ENCODE measurements at regions not wholly inside any gene's neighbourhood (a gene's known extent, or its start where the extent isn't known, plus 50 kb on each side); places are given as distances from the start of the nearest gene placed in this dataset.

DNA sequence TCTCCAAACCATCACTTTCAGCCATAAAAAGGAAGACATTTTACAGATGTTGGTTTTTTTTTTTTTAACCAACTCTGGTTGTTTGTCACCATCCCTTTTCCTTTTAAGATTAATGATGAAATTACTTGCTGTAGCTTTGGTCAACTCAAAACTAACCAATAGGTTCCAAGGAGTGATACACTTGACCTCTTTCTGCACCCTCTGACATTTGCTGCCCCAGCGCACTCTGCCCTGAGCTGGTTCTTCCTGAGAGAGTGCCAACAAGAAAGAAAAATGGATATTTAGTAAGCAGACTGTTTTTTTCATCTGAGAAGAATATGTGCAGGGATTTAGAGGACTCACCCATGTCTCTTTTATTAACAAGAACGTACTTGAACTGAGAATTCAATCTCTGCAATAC lies 520.0 kb downstream of the TXNL1 start:
- TF ChIP-seq, protein P1, sequence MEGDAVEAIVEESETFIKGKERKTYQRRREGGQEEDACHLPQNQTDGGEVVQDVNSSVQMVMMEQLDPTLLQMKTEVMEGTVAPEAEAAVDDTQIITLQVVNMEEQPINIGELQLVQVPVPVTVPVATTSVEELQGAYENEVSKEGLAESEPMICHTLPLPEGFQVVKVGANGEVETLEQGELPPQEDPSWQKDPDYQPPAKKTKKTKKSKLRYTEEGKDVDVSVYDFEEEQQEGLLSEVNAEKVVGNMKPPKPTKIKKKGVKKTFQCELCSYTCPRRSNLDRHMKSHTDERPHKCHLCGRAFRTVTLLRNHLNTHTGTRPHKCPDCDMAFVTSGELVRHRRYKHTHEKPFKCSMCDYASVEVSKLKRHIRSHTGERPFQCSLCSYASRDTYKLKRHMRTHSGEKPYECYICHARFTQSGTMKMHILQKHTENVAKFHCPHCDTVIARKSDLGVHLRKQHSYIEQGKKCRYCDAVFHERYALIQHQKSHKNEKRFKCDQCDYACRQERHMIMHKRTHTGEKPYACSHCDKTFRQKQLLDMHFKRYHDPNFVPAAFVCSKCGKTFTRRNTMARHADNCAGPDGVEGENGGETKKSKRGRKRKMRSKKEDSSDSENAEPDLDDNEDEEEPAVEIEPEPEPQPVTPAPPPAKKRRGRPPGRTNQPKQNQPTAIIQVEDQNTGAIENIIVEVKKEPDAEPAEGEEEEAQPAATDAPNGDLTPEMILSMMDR (IDR thresholded peaks at IDR 0.05), result no peak
- TF ChIP-seq POLR2A (IDR thresholded peaks at IDR 0.05), result no peak
